ENCODE measurements at regions not wholly inside any gene's neighbourhood (a gene's known extent, or its start where the extent isn't known, plus 50 kb on each side); places are given as distances from the start of the nearest gene placed in this dataset.

DNA sequence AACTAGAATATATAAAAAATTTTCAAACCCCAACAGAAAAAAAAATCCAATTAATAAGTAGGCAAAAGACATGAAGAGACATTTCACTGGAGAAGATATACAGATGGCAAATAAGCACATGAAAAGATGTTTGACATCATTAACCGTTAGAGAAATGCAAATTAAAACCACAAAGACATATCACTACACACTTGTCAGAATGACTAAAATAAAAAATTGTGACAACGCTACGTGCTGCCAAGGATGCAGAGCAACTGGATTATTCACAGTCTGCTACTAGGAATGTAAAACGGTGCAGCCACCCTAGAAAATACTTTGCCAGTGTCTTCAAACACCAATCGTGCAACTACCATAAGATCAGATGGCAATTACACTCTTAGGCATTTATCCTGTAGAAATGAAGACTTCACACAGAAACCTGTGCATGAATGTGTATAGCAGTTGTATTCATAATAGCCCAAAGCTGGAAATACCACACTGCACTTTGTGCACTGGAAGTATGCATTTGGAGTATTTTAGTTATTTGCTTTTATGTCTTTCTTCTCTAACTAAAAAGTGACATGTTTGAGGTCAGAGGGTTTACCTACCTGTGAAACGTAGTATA is 75.3 kb upstream of the PALMD start:
- no peak overlapping the region for H2AFZ ChIP-seq (ENCODE audit: low read length)
- TF ChIP-seq EZH2phosphoT487 (IDR thresholded peaks at IDR 0.05; ENCODE audit: borderline replicate concordance) = no peak
- TF ChIP-seq, protein P1, sequence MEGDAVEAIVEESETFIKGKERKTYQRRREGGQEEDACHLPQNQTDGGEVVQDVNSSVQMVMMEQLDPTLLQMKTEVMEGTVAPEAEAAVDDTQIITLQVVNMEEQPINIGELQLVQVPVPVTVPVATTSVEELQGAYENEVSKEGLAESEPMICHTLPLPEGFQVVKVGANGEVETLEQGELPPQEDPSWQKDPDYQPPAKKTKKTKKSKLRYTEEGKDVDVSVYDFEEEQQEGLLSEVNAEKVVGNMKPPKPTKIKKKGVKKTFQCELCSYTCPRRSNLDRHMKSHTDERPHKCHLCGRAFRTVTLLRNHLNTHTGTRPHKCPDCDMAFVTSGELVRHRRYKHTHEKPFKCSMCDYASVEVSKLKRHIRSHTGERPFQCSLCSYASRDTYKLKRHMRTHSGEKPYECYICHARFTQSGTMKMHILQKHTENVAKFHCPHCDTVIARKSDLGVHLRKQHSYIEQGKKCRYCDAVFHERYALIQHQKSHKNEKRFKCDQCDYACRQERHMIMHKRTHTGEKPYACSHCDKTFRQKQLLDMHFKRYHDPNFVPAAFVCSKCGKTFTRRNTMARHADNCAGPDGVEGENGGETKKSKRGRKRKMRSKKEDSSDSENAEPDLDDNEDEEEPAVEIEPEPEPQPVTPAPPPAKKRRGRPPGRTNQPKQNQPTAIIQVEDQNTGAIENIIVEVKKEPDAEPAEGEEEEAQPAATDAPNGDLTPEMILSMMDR (conservative IDR thresholded peaks at IDR 0.05; ENCODE audit: low read length) = no peak
- no peaks in the 10 kb centered on the region for H3K27me3 ChIP-seq (ENCODE audit: insufficient read depth, low read length, poor library complexity, severe bottlenecking)
- no peaks in the 10 kb centered on the region for H3K79me2 ChIP-seq (ENCODE audit: insufficient read depth, low read length)
- no peak overlapping the region for H3K4me3 ChIP-seq (ENCODE audit: low read length, poor library complexity, severe bottlenecking)
- no peaks in the 10 kb centered on the region for H3F3A ChIP-seq (ENCODE audit: low read depth)
- no peaks in the 10 kb centered on the region for H3K9me3 ChIP-seq (ENCODE audit: insufficient read depth, low read depth, low read length)
- H4K20me1 ChIP-seq (ENCODE audit: insufficient read depth, low read length, poor library complexity, severe bottlenecking) = no peaks in the 10 kb centered on the region
- no peaks in the 10 kb centered on the region for H3K36me3 ChIP-seq (ENCODE audit: insufficient read depth, low read length)
- no peak overlapping the region for H3K9ac ChIP-seq (ENCODE audit: low read depth, low read length, poor library complexity, severe bottlenecking)
- no peaks in the 10 kb centered on the region for H3K4me1 ChIP-seq (ENCODE audit: insufficient read depth, low read length, poor library complexity, severe bottlenecking)
- no peaks in the 10 kb centered on the region for H3K9me2 ChIP-seq (replicated peaks; ENCODE audit: low read depth, low read length)
- H3K4me2 ChIP-seq (ENCODE audit: low read depth, low read length, poor library complexity, severe bottlenecking) = no peak overlapping the region

DNA sequence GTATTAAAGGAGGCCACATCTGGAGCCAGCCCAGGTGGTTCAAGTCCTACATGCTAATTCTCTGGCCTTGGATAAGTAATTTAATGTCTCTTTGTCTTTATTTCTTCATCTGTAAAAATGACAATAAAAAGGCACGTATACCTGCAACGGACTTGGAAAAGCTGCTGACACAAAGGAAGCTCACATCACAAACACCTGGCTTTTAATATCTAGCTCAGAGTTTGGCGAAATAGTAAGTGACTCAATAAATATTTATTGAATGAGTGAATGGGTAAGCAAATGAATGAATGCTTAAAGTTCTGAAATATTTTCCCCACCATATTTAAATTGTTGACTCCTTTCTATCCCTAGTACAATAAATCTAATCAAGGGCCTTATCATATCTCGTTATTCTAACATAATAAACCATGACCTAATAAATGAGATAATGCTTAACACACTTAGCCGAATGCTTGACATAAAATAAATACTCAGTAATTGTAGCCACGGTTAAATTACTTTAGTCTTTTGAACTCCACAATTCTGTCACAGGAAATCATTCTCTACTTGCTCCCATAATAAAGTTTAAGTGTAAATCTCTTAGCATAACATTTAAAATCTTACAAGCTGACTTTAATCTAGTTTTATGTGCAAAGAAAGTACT is 74.7 kb upstream of the PALMD start:
- Histone ChIP-seq H4K20me1 (ENCODE audit: insufficient read depth, low read length, poor library complexity, severe bottlenecking) (no peaks in the 10 kb centered on the region), H3K4me2 (ENCODE audit: low read depth, low read length, poor library complexity, severe bottlenecking) (no peak overlapping the region), H3K4me3 (ENCODE audit: low read length, poor library complexity, severe bottlenecking) (no peak overlapping the region), H3K9me2 (replicated peaks; ENCODE audit: low read depth, low read length) (no peaks in the 10 kb centered on the region), H3K9me3 (ENCODE audit: insufficient read depth, low read depth, low read length) (no peaks in the 10 kb centered on the region), H3F3A (ENCODE audit: low read depth) (no peaks in the 10 kb centered on the region), H3K4me1 (ENCODE audit: insufficient read depth, low read length, poor library complexity, severe bottlenecking) (no peaks in the 10 kb centered on the region), H3K9ac (ENCODE audit: low read depth, low read length, poor library complexity, severe bottlenecking) (no peak overlapping the region), H3K36me3 (ENCODE audit: insufficient read depth, low read length) (no peaks in the 10 kb centered on the region), H2AFZ (ENCODE audit: low read length) (no peak overlapping the region), H3K27me3 (ENCODE audit: insufficient read depth, low read length, poor library complexity, severe bottlenecking) (no peaks in the 10 kb centered on the region), H3K79me2 (ENCODE audit: insufficient read depth, low read length) (no peaks in the 10 kb centered on the region)
- TF ChIP-seq, protein P1 (conservative IDR thresholded peaks at IDR 0.05; ENCODE audit: low read length) = no peak
- TF ChIP-seq EZH2phosphoT487 (IDR thresholded peaks at IDR 0.05; ENCODE audit: borderline replicate concordance) = no peak

DNA sequence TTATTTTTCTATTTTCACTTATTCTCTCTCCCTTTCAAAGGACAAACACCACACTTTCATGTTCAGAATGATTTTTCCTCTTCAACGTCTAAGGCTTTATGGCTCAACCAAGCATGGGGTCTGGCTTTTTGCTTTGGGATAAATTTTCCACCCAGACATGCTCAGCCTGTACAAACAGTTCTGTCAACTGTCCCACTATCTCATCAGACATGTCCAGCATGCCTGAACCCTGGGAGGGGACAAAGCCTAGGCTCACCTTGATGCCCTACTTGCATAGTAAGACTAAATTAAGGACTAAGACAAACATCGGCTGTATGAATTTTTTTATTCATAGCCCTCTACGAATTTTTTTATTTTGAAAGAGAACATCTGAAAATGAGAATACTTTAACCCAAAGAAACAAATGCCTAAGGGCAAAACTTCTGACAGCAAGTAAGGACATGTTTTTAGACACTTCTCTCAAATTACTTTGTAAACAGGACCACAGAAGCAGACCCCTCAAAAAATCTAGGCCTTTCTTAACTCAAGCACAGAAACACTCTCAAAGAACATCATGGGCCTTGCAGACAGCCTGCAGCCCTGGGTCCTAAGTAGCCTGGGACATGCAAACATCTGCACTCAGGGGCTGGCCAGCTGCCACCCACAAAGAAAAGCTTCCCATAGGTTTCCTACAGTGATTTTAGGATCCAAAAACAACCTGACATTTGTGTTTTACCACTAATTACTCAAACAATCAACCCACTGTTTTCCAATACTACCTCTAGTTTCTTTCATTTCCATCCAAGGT is 72.3 kb upstream of the PALMD start:
- no peak for TF ChIP-seq EZH2phosphoT487 (IDR thresholded peaks at IDR 0.05; ENCODE audit: borderline replicate concordance)
- TF ChIP-seq, protein P1 (conservative IDR thresholded peaks at IDR 0.05; ENCODE audit: low read length) = no peak
- no peaks in the 10 kb centered on the region for H3K4me1 ChIP-seq (ENCODE audit: insufficient read depth, low read length, poor library complexity, severe bottlenecking)

More for the DNA sequence above, 72.3 kb upstream of the PALMD start:
- Histone ChIP-seq H3K4me2 (ENCODE audit: low read depth, low read length, poor library complexity, severe bottlenecking) (no peak overlapping the region), H3F3A (ENCODE audit: low read depth) (no peaks in the 10 kb centered on the region), H3K27me3 (ENCODE audit: insufficient read depth, low read length, poor library complexity, severe bottlenecking) (no peaks in the 10 kb centered on the region), H3K36me3 (ENCODE audit: insufficient read depth, low read length) (no peaks in the 10 kb centered on the region), H3K79me2 (ENCODE audit: insufficient read depth, low read length) (no peaks in the 10 kb centered on the region), H3K9ac (ENCODE audit: low read depth, low read length, poor library complexity, severe bottlenecking) (no peak overlapping the region), H3K9me2 (replicated peaks; ENCODE audit: low read depth, low read length) (no peaks in the 10 kb centered on the region), H4K20me1 (ENCODE audit: insufficient read depth, low read length, poor library complexity, severe bottlenecking) (no peaks in the 10 kb centered on the region), H3K9me3 (ENCODE audit: insufficient read depth, low read depth, low read length) (no peaks in the 10 kb centered on the region), H3K4me3 (ENCODE audit: low read length, poor library complexity, severe bottlenecking) (no peak overlapping the region), H2AFZ (ENCODE audit: low read length) (no peak overlapping the region)
